H1 (cell line): ENCODE measurements at regions not wholly inside any gene's neighbourhood (a gene's known extent, or its start where the extent isn't known, plus 50 kb on each side); places are given as distances from the start of the nearest gene placed in this dataset.

Experiments used
- CTCF ChIA-PET: fragments of 300-600 bp; sonication (Branson Sonifier 250); formaldehyde crosslinking; loops from one replicate; lab custom pipeline; 2021; ENCODE audit not compliant: partially characterized antibody; lab: Charles Lee
- POLR2A ChIA-PET: fragments of 300-600 bp; sonication (Branson Sonifier 250); formaldehyde crosslinking; loops from one replicate; lab custom pipeline; 2021; ENCODE audit warnings: inconsistent platforms; ENCODE audit not compliant: partially characterized antibody; lab: Charles Lee
- DNase-seq, 2 experiments: peaks; one replicate each; pipeline versions ENCODE4 v3.0.0 to v3.0.0-alpha.2; 2010 to 2022; ENCODE audit warnings: low spot score in 2 of 2, low read depth in 1 of 2, mixed read lengths in 1 of 2
- FAIRE-seq: peaks from 2 replicates; lab custom pipeline; 2011; peaks lifted over from hg19 to GRCh38; lab: Jason Lieb, UNC
- H2AFZ ChIP-seq: 2 replicates; pipeline ENCODE4 v1.8.1; 2012; ENCODE audit warnings: low read length, inconsistent platforms
- H2AK5ac ChIP-seq: 2 replicates; pipeline ENCODE4 v1.6.1; 2013; ENCODE audit warnings: low read depth, low read length
- H2BK120ac ChIP-seq: replicated peaks from 2 replicates; pipeline ENCODE3; 2013; ENCODE audit warnings: low read depth, low read length, inconsistent platforms
- H2BK12ac ChIP-seq: 2 replicates; pipeline ENCODE4 v1.6.1; 2013; ENCODE audit warnings: low read depth, low read length
- H2BK15ac ChIP-seq: 2 replicates; pipeline ENCODE4 v1.6.1; 2013; ENCODE audit warnings: low read length
- H2BK20ac ChIP-seq: 2 replicates; pipeline ENCODE4 v1.6.1; 2013; ENCODE audit warnings: low read length
- H2BK5ac ChIP-seq: 2 replicates; pipeline ENCODE4 v1.6.1; 2013; ENCODE audit warnings: low read depth, low read length
- H3K14ac ChIP-seq: 2 replicates; pipeline ENCODE4 v1.6.1; 2013; ENCODE audit warnings: inconsistent platforms; ENCODE audit not compliant: insufficient read length
- H3K18ac ChIP-seq: 2 replicates; pipeline ENCODE4 v1.6.1; 2013; ENCODE audit warnings: low read length; ENCODE audit errors: extremely low read depth
- H3K23ac ChIP-seq: 2 replicates; pipeline ENCODE4 v1.6.1; 2013; ENCODE audit warnings: inconsistent platforms; ENCODE audit not compliant: insufficient read length
- H3K23me2 ChIP-seq: 2 replicates; pipeline ENCODE4 v1.6.1; 2013; ENCODE audit warnings: low read depth, low read length
- H3K27ac ChIP-seq: 2 replicates; pipeline ENCODE4 v1.6.1; 2011; ENCODE audit warnings: low read depth, low read length, inconsistent platforms
- H3K27me3 ChIP-seq, 4 experiments: replicated peaks in 1 of 4; 1 replicate in 1 of 4; 2 replicates in 3 of 4; pipeline versions ENCODE4 v1.6.1 to v1.8.1; 2011 to 2013; ENCODE audit warnings: low read length in 3 of 4, mild to moderate bottlenecking in 3 of 4, inconsistent platforms in 2 of 4, mixed read lengths in 2 of 4, moderate library complexity in 1 of 4; ENCODE audit not compliant: control insufficient read depth in 3 of 4, insufficient read depth in 3 of 4; ENCODE audit errors: extremely low read depth in 1 of 4
- H3K36me3 ChIP-seq, 4 experiments: 2 replicates each; pipeline versions ENCODE4 v1.6.1 to v1.8.1; 2011 to 2013; ENCODE audit warnings: mild to moderate bottlenecking in 4 of 4, low read length in 3 of 4, moderate library complexity in 2 of 4, control low read depth in 1 of 4, inconsistent platforms in 1 of 4; ENCODE audit not compliant: insufficient read depth in 4 of 4, control insufficient read depth in 2 of 4
- H3K4ac ChIP-seq: replicated peaks from 2 replicates; pipeline ENCODE3; 2013; ENCODE audit warnings: low read length, low read depth, mixed read lengths, inconsistent platforms; ENCODE audit not compliant: insufficient read length
- H3K4me1 ChIP-seq, 4 experiments: replicated peaks in 1 of 4; 1 replicate in 1 of 4; 2 replicates in 3 of 4; pipeline versions ENCODE4 v1.6.1 to v1.8.1; 2011 to 2013; ENCODE audit warnings: low read length in 3 of 4, inconsistent platforms in 2 of 4, mixed read lengths in 1 of 4; ENCODE audit not compliant: insufficient read depth in 4 of 4, control insufficient read depth in 3 of 4
- H3K4me2 ChIP-seq, 2 experiments: 2 replicates each; pipeline versions ENCODE4 v1.6.1 to v1.8.1; 2011 to 2013; ENCODE audit warnings: low read depth in 2 of 2, low read length in 2 of 2, control low read depth in 1 of 2, inconsistent platforms in 1 of 2, mild to moderate bottlenecking in 1 of 2; ENCODE audit not compliant: insufficient read depth in 1 of 2
- H3K4me3 ChIP-seq, 4 experiments: fragments of 200-600, 300-600 bp in 1 of 4; sonication (generic), shearing (Covaris generic), sonication (Bioruptor Twin) in 1 of 4; 2 replicates each; pipeline versions ENCODE4 v1.5.1 to v1.8.1; 2011 to 2016; ENCODE audit warnings: low read length in 4 of 4, low read depth in 3 of 4, control low read depth in 2 of 4, inconsistent platforms in 2 of 4, mild to moderate bottlenecking in 2 of 4, mixed read lengths in 1 of 4, moderate library complexity in 1 of 4; ENCODE audit not compliant: insufficient read depth in 2 of 4; ENCODE audit errors: extremely low read depth in 1 of 4
- H3K56ac ChIP-seq: replicated peaks from 2 replicates; pipeline ENCODE3; 2013; ENCODE audit warnings: low read depth, mild to moderate bottlenecking, mixed read lengths, low read length, inconsistent platforms; ENCODE audit not compliant: insufficient read length
- H3K79me1 ChIP-seq: 2 replicates; pipeline ENCODE4 v1.6.1; 2013; ENCODE audit warnings: low read depth, low read length, control low read depth
- H3K79me2 ChIP-seq, 2 experiments: 2 replicates each; pipeline versions ENCODE4 v1.6.1 to v1.8.1; 2012 to 2013; ENCODE audit warnings: low read length in 2 of 2, mild to moderate bottlenecking in 2 of 2, inconsistent platforms in 1 of 2; ENCODE audit not compliant: insufficient read depth in 2 of 2, control insufficient read depth in 1 of 2
- H3K9ac ChIP-seq, 4 experiments: replicated peaks in 1 of 4; 1 replicate in 1 of 4; 2 replicates in 3 of 4; pipeline versions ENCODE4 v1.6.1 to v1.8.1; 2011 to 2013; ENCODE audit warnings: low read depth in 3 of 4, low read length in 3 of 4, control low read depth in 2 of 4, mild to moderate bottlenecking in 2 of 4, moderate library complexity in 2 of 4, inconsistent platforms in 1 of 4; ENCODE audit errors: extremely low read depth in 1 of 4
- H3K9me3 ChIP-seq, 2 experiments: 2 replicates each; pipeline versions ENCODE4 v1.6.1 to v1.8.1; 2012 to 2013; ENCODE audit warnings: mild to moderate bottlenecking in 2 of 2, moderate library complexity in 2 of 2, control low read depth in 1 of 2, inconsistent platforms in 1 of 2, low read depth in 1 of 2, low read length in 1 of 2, mixed read lengths in 1 of 2; ENCODE audit not compliant: insufficient read depth in 2 of 2
- H4K20me1 ChIP-seq, 2 experiments: replicated peaks in 1 of 2; 2 replicates each; pipeline versions ENCODE3 to v1.8.1; 2011 to 2013; ENCODE audit warnings: inconsistent platforms in 2 of 2, low read length in 2 of 2, mild to moderate bottlenecking in 1 of 2; ENCODE audit not compliant: insufficient read depth in 2 of 2, control insufficient read depth in 1 of 2
- H4K5ac ChIP-seq: 2 replicates; pipeline ENCODE4 v1.6.1; 2013; ENCODE audit warnings: low read length, low read depth, mixed read lengths, inconsistent platforms; ENCODE audit not compliant: insufficient read length
- H4K8ac ChIP-seq: 2 replicates; pipeline ENCODE4 v1.8.0; 2013; ENCODE audit warnings: mild to moderate bottlenecking, moderate library complexity, low read length, inconsistent platforms; ENCODE audit not compliant: insufficient read depth; ENCODE audit errors: extremely low read depth
- H4K91ac ChIP-seq: replicated peaks from 2 replicates; pipeline ENCODE3; 2013; ENCODE audit warnings: low read length, mixed read lengths, inconsistent platforms; ENCODE audit not compliant: insufficient read length
- EZH2 ChIP-seq: fragments of 200-600 bp; sonication (generic); IDR thresholded peaks from 2 replicates; pipeline ENCODE4 v1.7.1; 2012; ENCODE audit warnings: low read depth, mild to moderate bottlenecking, moderate library complexity, low read length, inconsistent platforms; ENCODE audit not compliant: severe bottlenecking
- GTF2F1 ChIP-seq: IDR thresholded peaks from 2 replicates; pipeline ENCODE4 v1.6.1; 2012; ENCODE audit warnings: low read depth, low read length, improper control_type of control experiment, borderline replicate concordance
- HDAC6 ChIP-seq: IDR thresholded peaks from one replicate; pipeline ENCODE4 v1.7.1; 2012; ENCODE audit warnings: low read depth, mild to moderate bottlenecking, inconsistent platforms, low read length, moderate library complexity
- JUN ChIP-seq: IDR thresholded peaks from 2 replicates; pipeline ENCODE4 v1.6.1; 2011; ENCODE audit warnings: low read depth, mild to moderate bottlenecking, improper control_type of control experiment, low read length
- KDM1A ChIP-seq: fragments of 200-600, 300-600 bp; sonication (generic); IDR thresholded peaks from 2 replicates; pipeline ENCODE4 v1.7.1; 2016; ENCODE audit warnings: mild to moderate bottlenecking, low read length, borderline replicate concordance
- MAFK ChIP-seq: IDR thresholded peaks from 2 replicates; pipeline ENCODE4 v1.6.1; 2012; ENCODE audit warnings: low read depth, mild to moderate bottlenecking, improper control_type of control experiment, low read length
- SIRT6 ChIP-seq: IDR thresholded peaks from one replicate; pipeline ENCODE4 v1.7.1; 2012; ENCODE audit warnings: low read length, inconsistent platforms
- SIX5 ChIP-seq: IDR thresholded peaks from 2 replicates; pipeline ENCODE4 v1.6.1; 2011; ENCODE audit warnings: mild to moderate bottlenecking, low read depth, low read length
- SP1 ChIP-seq: IDR thresholded peaks from 2 replicates; pipeline ENCODE4 v1.6.1; 2011; ENCODE audit warnings: low read depth, low read length
- SP4 ChIP-seq: IDR thresholded peaks from 2 replicates; pipeline ENCODE4 v1.6.1; 2012; ENCODE audit warnings: low read length, inconsistent platforms
- SRF ChIP-seq: IDR thresholded peaks from 2 replicates; pipeline ENCODE4 v1.6.1; 2011; ENCODE audit warnings: mild to moderate bottlenecking, low read depth, low read length, moderate library complexity
- TAF1 ChIP-seq: IDR thresholded peaks from 2 replicates; pipeline ENCODE4 v1.6.1; 2011; ENCODE audit warnings: mild to moderate bottlenecking, low read depth, low read length
- TCF12 ChIP-seq: IDR thresholded peaks from 2 replicates; pipeline ENCODE4 v1.6.1; 2011; ENCODE audit warnings: low read depth, mild to moderate bottlenecking, low read length
- TEAD4 ChIP-seq: IDR thresholded peaks from 2 replicates; pipeline ENCODE4 v1.6.1; 2012; ENCODE audit warnings: low read depth, low read length, inconsistent platforms, mixed read lengths
- WGBS, 2 experiments: shearing (Covaris generic) in 1 of 2; methylation state at CpG; one replicate each; pipeline versions ENCODE4 v1.1.6 to v1.1.7; 2013 to 2015; ENCODE audit warnings: low lambda C conversion rate in 2 of 2, mixed read lengths in 2 of 2, inconsistent platforms in 1 of 2, low coverage in 1 of 2, missing lambda C conversion rate in 1 of 2; ENCODE audit not compliant: insufficient replicate concordance in 2 of 2, insufficient coverage in 1 of 2, insufficient read length in 1 of 2; ENCODE audit errors: extremely low coverage in 1 of 2, missing lambda C conversion rate in 1 of 2; 5-methylcytosine and 5-hydroxymethylcytosine counted together

GRCh38 chr12:90015228-90015627 lies 306.6 kb upstream of the ATP2B1 start:
- FAIRE-seq (no peak), DNase-seq (no peak)
- Histone ChIP-seq H2AK5ac (no peak overlapping the region), H3K79me2 (no peaks in the 10 kb centered on the region), H2BK5ac (no peak overlapping the region), H4K5ac (no peak overlapping the region), H3K4me3 (no peak overlapping the region), H3K4me1 (no peaks in the 10 kb centered on the region), H4K8ac (peak overlapping the region; percentile 48; the same call in 1 of the 2 replicates), H3K56ac (no peak overlapping the region), H2BK20ac (no peak overlapping the region), H2AFZ (no peak overlapping the region), H2BK120ac (no peak overlapping the region), H3K14ac (no peak overlapping the region), H4K20me1 (no peaks in the 10 kb centered on the region), H3K23me2 (no peaks in the 10 kb centered on the region), H3K9me3 (no peaks in the 10 kb centered on the region), H2BK12ac (no peak overlapping the region), H3K9ac (no peak overlapping the region), H4K91ac (no peak overlapping the region), H3K27me3 (no peaks in the 10 kb centered on the region), H3K18ac (no peak overlapping the region), H3K36me3 (no peaks in the 10 kb centered on the region), H2BK15ac (no peak overlapping the region), H3K23ac (no peak overlapping the region), H3K4ac (no peak overlapping the region), H3K4me2 (no peak overlapping the region), H3K27ac (no peak overlapping the region), H3K79me1 (no peaks in the 10 kb centered on the region)
- CTCF ChIA-PET, result interaction anchor here (0.9 to 1.0 kb wide), 2 partner anchors 35 to 472 kb away, joined by 3 read pairs; no protein-coding TSS in a partner anchor
- no peak for TF ChIP-seq TAF1
- TF ChIP-seq SRF, result no peak
- no peak for TF ChIP-seq SP4
- TF ChIP-seq KDM1A, result no peak
- TF ChIP-seq JUN, result no peak
- TF ChIP-seq GTF2F1, result no peak
- TF ChIP-seq SIRT6, result no peak
- TF ChIP-seq SIX5, result no peak
- no peak for TF ChIP-seq HDAC6
- no peak for TF ChIP-seq MAFK
- TF ChIP-seq EZH2, result no peak
- TF ChIP-seq SP1, result no peak
- no peak for TF ChIP-seq TCF12
- no peak for TF ChIP-seq TEAD4
- 78% methylated on average over 1 of the region's 1 CpG; no CpG with 5 or more reads in 1 of the 2 experiments for WGBS, 2 experiments
- POLR2A ChIA-PET, result interaction anchor here (0.5 kb wide), 1 partner anchor 27 kb away, joined by 3 read pairs; no protein-coding TSS in a partner anchor
